GM19238 (cell line): ENCODE measurements at regions not wholly inside any gene's neighbourhood (a gene's known extent, or its start where the extent isn't known, plus 50 kb on each side); places are given as distances from the start of the nearest gene placed in this dataset.

ENCODE experiments used
- DNase-seq: peaks from one replicate; pipeline ENCODE4 v3.0.0; 2011; ENCODE audit warnings: low spot score; ENCODE audit not compliant: insufficient read length

DNA sequence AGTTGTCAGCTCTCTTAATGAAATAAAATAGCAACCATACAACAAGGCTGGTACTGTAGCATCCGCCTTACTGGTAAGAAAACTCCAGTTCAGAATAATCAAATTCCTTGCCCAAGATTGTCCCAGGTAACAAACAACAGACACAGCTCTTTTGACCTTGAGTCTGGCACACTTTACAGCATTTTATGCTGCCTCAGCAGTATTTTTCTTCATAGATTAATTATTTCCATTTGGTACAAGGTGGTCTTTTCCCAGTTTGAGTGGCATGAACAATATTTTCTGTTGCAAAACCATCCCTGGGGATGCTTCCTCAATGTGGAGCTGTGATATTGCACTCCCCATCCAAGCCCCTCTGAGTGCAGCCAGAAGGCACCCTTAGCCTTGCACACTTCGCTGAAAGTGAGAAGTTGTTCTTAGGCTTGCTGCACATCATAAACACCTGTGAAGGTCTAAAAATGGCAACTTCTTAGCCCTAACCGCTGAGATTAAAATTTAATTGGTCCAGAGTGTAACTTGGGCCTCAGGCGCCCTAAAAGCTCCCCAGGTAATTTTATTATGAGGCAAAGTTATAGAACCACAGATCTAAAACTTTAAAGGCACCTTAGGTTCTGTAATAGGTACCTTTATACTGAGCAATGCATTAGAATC lies 523.3 kb downstream of the CMPK2 start:
- no peak for DNase-seq

DNA sequence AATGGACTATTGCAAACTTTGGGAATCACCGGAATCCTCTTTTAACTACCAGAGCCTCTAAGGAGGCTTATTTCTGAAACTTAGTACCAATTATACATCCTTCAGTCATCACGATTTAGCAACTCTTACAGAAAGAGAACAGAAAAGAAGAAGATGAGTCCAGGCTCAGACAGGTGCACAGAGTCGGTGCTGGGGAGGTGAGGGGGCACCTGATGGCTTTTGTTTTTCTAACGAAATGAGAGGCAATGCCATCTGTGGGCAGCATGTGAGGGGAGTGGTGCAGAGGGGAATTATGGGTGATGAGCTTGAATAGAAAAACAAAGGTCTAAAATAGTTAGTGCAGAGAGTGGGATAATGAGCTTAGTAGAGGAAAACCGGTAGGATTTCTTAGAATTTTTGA lies 522.6 kb downstream of the CMPK2 start:
- DNase-seq = no peak

GRCh38 chr2:6352247-6352646 lies 513.5 kb downstream of the CMPK2 start:
- DNase-seq = no peak

DNA sequence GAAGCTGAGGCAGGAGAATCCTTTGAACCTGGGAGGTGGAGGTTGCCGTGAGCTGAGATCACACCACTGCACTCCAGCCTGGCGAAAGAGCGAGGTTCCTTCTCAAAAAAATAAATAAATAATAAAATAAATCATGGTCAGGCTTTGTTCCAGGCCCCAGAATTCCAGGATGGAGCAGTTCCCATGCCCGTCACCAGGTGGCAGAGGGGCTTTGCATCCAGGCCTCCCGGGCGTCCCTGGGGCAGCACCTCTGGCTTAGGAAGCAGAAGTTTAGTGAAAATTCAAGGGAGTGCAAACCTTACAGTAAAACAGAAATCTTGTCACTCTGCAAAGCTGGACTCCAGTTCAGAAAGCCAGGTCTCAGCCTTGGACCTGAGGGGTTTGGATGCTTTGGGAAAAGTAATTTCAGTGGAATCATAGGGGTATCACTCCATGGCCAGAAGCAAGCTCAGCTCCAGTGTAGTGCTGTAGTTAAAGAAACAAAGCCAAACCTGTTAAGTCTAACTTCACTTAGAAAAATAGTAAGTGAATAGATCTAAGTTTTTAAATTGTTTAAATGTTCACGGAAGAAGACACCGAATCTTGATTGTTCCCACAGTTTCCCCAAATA lies 512.7 kb downstream of the CMPK2 start:
- DNase-seq = no peak

DNA sequence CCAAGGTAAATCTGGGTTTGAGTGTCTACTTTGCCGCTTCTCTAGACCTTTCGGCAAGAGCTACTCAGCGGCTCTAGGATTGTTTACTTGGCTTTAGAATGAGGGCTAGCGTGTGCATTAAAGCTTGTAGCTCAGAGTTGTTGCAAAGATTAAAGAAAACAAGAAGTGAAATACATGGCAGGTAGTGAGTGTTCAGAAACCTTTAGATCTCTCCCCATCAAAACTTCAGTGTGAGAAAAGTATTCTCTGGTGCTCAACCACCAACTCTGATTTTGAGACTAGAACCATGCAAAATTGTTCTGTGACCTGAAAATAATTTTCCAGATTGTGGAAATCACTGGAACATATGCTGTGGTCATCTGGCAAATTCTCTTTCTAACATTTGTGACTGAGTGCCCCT lies 512.0 kb downstream of the CMPK2 start:
- no peak for DNase-seq

- no peak for DNase-seq
These were observed 511.2 kb downstream of the CMPK2 start for GRCh38 chr2:6354546-6354945.

GRCh38 chr2:6355886-6356761 lies 509.6 kb downstream of the CMPK2 start:
- DNase-seq = no peak

DNA sequence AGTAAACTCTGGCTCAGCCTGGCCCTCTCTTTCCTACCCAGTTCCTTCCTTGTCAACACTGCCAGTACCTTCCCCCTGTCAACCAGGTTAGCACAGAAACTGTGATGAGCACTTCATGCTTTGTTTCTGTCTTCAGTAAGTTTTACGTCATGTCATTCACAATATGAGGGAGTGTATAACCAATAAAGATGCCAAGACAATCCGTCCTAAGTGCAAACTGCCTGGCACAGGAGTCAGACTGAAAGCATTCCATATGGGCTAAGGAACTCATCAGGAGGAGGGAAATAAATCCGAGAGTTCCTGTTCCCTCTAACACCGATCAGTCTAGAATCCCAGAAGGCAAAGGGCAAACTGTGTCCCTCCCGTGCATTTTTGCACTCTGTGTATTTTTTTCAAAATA lies 507.2 kb downstream of the CMPK2 start:
- no peak for DNase-seq

- DNase-seq = no peak
These were observed 506.7 kb downstream of the CMPK2 start for GRCh38 chr2:6358985-6359384.

DNA sequence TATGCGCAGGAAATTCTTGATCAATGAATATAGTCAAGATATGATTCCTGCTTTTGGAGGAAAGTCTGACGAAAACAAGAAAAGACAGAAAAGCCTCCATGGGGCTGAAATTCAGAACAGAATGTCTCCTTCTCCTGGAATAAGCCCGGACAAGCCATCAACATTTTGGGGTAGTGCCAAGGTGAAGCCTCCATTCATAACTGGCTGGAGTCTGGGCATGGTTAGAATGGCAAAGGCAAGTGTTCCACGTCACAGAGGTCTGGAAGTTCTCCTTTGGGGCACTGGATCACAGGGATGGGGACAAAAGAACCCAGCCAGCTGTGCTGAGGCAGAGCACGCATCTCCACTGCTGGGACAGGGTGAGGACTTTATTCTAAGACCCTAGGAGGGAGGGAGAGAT lies 505.7 kb downstream of the CMPK2 start:
- DNase-seq = no peak

- DNase-seq = no peak
These were observed 502.8 kb downstream of the CMPK2 start for GRCh38 chr2:6362671-6363450.

- no peak for DNase-seq
These were observed 497.4 kb downstream of the CMPK2 start for GRCh38 chr2:6368281-6368680.

GRCh38 chr2:6369266-6369665 lies 496.4 kb downstream of the CMPK2 start:
- DNase-seq = no peak

- no peak for DNase-seq
These were observed 494.8 kb downstream of the CMPK2 start for GRCh38 chr2:6370753-6371551.

GRCh38 chr2:6372317-6372901 lies 493.3 kb downstream of the CMPK2 start:
- no peak for DNase-seq

GRCh38 chr2:6381326-6381725 lies 484.4 kb downstream of the CMPK2 start:
- no peak for DNase-seq

DNA sequence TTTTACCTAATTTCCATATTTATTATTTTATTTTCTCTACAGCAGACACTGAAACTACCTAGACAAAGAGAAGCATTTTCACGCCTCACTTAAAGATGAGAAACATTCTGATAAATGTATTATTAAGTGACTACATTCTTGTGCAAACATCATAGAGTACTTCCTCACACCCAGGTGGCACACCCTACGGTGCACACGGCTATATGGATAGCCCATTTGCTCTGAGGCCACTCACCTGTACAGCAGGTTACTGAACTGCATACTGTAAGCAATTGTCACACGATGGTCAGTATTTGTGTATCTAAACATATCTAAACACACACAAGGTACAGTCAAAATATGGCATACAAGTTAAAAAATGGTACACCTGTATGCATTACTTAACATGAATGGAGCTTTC lies 481.4 kb downstream of the CMPK2 start:
- DNase-seq = no peak

DNA sequence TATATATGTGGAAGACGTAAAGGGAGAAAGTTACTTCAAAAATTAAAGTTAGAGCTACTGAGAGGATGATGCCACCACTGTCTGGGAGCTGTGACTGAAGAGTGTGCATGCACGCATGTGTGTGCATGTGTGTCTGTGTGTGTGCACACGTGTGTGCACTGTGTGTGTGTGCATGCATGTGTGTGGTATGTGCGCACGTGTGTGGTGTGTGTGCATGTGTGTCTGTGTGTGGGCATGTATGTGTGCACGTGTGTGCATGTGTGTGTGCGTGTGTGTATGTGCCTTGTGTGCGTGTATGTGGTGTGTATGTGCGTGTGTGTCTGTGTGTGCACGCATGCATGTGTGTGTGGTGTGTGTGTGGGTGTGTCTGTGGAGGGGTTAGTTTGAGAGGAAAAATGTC lies 473.4 kb downstream of the CMPK2 start:
- DNase-seq = no peak

GRCh38 chr2:6392966-6393365 lies 472.7 kb downstream of the CMPK2 start:
- DNase-seq = no peak

GRCh38 chr2:6393819-6394218 lies 471.9 kb downstream of the CMPK2 start:
- no peak for DNase-seq

DNA sequence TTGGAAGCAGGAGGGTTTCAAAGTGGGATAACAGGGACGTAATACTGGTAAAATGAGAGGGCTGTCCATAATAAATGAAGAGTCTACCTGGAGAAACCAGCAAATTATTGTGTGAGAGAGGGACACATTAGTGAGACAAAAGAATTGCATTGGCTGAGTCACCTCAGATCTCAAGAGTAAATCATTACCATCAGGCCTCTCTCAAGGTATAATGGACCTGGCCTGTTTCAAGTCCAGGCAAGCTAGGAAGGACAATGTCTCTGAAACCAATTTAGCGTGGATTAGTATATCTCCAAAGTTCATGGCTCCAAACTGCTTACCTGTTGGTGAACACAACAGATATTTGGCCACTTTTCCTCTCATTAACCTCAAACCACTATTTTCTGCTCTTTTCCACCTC lies 471.4 kb downstream of the CMPK2 start:
- DNase-seq = no peak
